ENCODE measurements at regions not wholly inside any gene's neighbourhood (a gene's known extent, or its start where the extent isn't known, plus 50 kb on each side); places are given as distances from the start of the nearest gene placed in this dataset.

GRCh38 chr7:68324621-68325020 is 1273.7 kb upstream of the AUTS2 start:
- TF ChIP-seq CTCF (IDR thresholded peaks at IDR 0.05) (no peak), POLR2AphosphoS5 (IDR thresholded peaks at IDR 0.05) (no peak), EP300 (IDR thresholded peaks at IDR 0.05) (no peak), POLR2A (IDR thresholded peaks at IDR 0.05) (no peak)
